ENCODE measurements at regions not wholly inside any gene's neighbourhood (a gene's known extent, or its start where the extent isn't known, plus 50 kb on each side); places are given as distances from the start of the nearest gene placed in this dataset.

DNA sequence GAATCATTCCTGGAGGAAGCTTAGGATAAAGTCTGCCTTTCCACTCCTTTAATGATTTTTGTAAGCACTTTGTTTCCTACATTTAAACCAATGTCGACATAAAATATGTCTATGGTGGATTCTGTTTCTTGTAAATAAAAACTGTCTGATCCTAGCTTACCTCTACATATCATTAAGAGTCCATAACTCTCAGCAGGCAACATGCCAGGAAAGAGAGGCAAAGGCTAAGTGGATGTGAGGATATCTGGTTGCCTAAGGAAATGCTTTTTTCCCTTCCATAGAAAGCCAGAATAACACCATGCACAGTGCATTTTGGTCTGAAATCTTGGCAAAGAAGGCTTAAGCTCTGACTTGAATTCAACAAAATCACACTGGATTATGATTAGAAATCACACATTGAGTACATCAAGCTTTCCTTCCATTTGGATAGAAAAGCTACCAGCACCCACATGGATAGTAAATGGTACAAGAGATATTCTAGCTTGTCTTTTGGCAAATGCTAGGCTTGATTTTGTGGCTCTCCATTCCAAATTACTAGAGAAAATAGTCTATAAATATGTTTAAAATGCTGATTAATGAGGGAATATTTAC lies 57.0 kb upstream of the CNTN1 start:
- ATAC-seq (replicated peaks in 6 of 8), result no peak
- Histone ChIP-seq H3K27ac (no peak overlapping the region), H3K4me3 (no peak overlapping the region), H3K4me1 (replicated peaks in 1 of 2) (no peaks in the 10 kb centered on the region)
- in situ Hi-C loops (cut with MboI; ENCODE audit: low pct_unique_long_range_greater_than_20kb in 2 of 9, low sequenced_read_pairs in 9 of 9, unreplicated experiment in 9 of 9), result loop anchor here in 1 of 9 experiments (25.0 kb wide), 1 partner anchor 277 kb away; no protein-coding TSS in a partner anchor
- WGBS, 10 experiments, result 0 to 100% (median 38%) methylated on average over 1 of the region's 1 CpG; no CpG with 5 or more reads in 4 of the 10 experiments
